Cardiac fibroblast (primary cell): ENCODE measurements at regions not wholly inside any gene's neighbourhood (a gene's known extent, or its start where the extent isn't known, plus 50 kb on each side); places are given as distances from the start of the nearest gene placed in this dataset.

ENCODE experiments used
- DNase-seq, 2 donors: peaks; one replicate each; pipeline versions ENCODE4 v3.0.0 to v3.0.0-alpha.2; 2010; ENCODE audit warnings: low read depth in 2 of 2
- H3K4me3 ChIP-seq, 2 donors: replicated peaks in 1 of 2; 1 replicate in 1 of 2; 2 replicates in 1 of 2; pipeline ENCODE4 v1.5.1; 2011; ENCODE audit warnings: low read depth in 2 of 2, low read length in 2 of 2, mild to moderate bottlenecking in 2 of 2, moderate library complexity in 1 of 2
- TF ChIP-seq, protein P1 (sequence below): IDR thresholded peaks from one replicate; pipeline ENCODE4 v1.5.1; 2011; ENCODE audit warnings: low read depth, mild to moderate bottlenecking, low read length, inconsistent platforms

DNA sequence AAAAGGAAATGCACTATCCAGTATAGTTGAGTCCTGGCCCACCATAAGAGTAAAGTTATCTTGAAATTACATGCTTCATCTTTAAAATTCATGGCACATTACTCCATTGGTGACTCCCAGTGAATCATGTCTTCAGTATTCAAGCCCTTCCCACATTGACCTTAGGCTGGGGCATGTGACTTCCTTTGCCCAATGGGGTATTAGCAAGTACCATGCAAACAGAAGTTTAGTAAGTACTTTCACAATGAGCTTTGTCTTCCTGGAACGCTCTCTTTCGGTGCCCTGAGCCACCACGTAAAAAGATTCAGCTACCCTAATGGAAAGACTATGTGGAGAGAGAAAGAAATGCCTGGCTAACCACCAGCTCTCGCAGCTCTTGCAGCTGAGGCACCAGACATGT lies 235.4 kb downstream of the HNRNPD start:
- H3K4me3 ChIP-seq, result no peak overlapping the region
- TF ChIP-seq, protein P1, sequence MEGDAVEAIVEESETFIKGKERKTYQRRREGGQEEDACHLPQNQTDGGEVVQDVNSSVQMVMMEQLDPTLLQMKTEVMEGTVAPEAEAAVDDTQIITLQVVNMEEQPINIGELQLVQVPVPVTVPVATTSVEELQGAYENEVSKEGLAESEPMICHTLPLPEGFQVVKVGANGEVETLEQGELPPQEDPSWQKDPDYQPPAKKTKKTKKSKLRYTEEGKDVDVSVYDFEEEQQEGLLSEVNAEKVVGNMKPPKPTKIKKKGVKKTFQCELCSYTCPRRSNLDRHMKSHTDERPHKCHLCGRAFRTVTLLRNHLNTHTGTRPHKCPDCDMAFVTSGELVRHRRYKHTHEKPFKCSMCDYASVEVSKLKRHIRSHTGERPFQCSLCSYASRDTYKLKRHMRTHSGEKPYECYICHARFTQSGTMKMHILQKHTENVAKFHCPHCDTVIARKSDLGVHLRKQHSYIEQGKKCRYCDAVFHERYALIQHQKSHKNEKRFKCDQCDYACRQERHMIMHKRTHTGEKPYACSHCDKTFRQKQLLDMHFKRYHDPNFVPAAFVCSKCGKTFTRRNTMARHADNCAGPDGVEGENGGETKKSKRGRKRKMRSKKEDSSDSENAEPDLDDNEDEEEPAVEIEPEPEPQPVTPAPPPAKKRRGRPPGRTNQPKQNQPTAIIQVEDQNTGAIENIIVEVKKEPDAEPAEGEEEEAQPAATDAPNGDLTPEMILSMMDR, result no peak
- no peak for DNase-seq

DNA sequence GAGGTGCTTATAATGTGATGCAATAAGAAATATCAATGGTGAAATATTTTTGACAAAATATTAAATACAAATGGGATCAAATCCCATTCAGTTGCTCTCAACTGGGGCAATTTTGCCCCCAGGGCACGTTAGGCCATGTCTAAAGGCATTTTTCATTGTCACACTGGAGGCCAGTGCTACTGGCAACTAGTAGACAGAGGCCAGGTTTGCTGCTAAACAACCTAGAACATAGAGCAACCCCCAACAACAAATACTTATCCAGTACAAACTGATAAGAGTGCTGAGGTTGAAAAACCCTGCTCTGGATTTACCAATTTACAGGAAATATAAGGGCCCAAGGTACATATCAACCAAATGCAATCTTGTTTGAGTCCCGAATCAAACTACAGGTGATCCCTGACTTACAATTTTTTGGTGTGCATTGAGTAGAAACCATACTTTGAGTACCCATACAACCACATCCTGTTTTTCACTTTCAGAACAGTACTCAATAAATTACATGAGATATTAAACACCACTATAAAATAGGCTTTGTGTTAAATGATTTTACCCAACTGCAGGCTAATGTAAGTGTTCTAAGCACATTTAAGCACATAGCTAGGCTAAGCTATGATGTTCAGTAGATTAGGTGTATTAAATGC lies 237.5 kb downstream of the HNRNPD start:
- TF ChIP-seq, protein P1, result no peak
- no peak for DNase-seq
- H3K4me3 ChIP-seq, result no peak overlapping the region

DNA sequence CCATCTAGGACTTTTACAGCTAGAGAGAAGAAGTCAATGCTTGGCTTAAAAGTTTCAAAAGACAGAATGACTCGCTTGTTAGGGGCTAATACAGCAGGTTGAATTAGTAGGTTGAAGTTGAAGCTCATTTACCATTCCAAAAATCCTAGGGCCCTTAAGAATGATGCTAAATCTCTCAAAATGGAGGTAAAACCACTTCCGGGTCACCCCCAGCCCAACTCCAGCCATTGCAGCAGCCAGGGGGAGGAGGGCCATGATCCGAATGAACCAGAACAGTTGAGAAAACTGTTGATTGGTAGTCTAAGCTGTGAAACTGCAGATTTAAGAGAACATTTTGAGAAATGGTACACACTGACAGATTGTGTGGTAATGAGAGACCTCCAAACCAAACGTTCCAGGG lies 245.4 kb downstream of the HNRNPD start:
- no peak for DNase-seq
- no peak overlapping the region for H3K4me3 ChIP-seq
- TF ChIP-seq, protein P1, result no peak

DNA sequence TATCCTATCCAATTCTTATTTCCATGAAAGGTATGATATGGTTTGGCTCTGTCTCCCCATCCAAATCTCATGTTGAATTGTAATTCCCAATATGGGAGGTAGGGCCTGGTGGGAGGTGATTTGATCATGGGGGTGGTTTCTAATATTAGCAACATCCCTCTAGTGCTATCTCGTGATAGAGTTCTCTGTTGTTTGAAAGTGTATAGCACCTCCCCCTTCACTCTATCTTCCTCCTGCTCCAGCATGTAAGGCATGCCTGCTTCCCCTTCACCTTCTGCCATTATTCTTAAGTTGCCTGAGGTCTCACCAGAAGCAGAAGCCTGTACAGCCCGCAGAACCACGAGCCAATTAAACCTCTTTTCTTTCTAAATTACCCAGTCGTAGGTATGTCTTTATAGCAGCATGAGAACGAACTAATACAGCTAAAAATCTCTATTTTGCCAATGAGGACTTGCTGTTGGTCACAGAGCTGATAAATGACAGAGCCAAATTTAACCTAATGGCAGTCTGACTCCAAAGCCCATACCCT lies 247.2 kb downstream of the HNRNPD start:
- TF ChIP-seq, protein P1, result no peak
- DNase-seq, result no peak

DNA sequence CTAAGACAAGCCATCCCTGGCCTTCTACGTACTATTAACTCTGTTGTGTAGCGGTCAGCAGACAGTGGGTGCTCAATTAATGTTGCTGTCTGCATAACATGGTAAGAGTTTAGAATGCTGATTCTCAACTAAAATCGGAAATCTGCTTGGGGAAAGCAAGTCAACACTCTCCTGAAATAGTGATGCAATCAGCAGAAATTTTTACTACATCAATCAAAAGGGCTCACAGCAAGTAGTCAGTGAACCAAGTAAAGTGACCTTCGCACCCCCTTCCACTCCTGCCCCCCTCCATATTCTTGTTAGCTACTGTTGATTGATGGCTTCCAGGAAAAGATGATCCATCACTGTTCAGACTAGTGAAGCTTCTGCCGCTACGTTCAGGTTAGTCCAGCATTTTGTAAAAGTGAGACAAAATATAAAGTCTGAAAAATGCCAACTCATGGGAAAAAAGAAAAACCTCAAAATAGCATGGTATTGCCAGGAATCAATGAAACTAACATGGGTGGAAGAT lies 247.9 kb downstream of the HNRNPD start:
- no peak for DNase-seq
- H3K4me3 ChIP-seq, result no peak overlapping the region
- TF ChIP-seq, protein P1, result no peak

More for the DNA sequence above, 247.2 kb downstream of the HNRNPD start:
- no peak overlapping the region for H3K4me3 ChIP-seq

DNA sequence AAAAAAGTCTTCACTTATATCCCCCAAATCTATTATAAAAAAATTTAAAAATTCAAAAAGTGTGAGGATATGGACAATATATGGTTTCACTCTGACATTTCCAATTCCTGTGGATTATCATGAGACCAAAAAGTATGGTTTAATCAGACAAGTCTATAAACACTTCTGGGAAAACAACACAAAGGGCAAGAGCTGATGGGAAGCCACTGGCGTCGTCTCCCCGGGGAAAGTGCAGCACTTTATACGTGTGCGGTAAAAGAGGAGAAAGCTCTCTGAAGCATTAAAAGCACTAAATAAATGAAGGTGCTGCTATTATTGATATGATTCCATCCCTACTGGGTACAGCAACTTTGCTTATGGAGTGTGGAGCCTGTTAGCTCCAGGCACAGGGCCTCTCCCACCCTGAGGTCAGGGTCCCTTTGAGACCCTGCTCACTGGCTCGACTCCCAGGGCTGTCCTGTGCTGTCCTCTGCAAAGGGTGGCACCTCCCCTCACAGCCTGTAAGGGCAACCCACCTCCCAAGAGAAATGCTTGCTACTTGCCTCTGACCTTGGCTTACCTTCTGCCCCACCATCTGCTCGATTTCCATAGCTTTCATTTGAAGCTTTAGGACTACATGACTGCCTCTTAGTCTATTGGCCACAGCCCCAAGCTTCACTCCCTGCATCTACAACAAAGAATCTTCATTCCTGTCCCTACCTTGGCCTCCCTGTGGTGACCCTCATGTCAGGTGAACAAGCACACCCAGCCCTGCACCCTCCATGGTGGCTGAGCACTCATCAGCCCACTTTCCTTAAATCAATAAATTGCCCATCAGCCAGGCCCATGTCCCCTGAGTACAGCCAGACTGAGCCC lies 248.6 kb downstream of the HNRNPD start:
- TF ChIP-seq, protein P1, result no peak
- DNase-seq, result no peak
- H3K4me3 ChIP-seq, result no peak overlapping the region
